NCI-H345 (cell line): ENCODE measurements at regions not wholly inside any gene's neighbourhood (a gene's known extent, or its start where the extent isn't known, plus 50 kb on each side); places are given as distances from the start of the nearest gene placed in this dataset.
A peak's percentile ranks its signal among the peaks of the same experiment; 100 is the strongest.
"Not testable (repeated sequence)": the region's sequence is repeated elsewhere in the genome, so short reads cannot be mapped to it uniquely, and the experiment has no call there.

Experiments used
- DNase-seq: peaks from one replicate; lab custom pipeline; 2025; lab: John Stamatoyannopoulos, UW

DNA sequence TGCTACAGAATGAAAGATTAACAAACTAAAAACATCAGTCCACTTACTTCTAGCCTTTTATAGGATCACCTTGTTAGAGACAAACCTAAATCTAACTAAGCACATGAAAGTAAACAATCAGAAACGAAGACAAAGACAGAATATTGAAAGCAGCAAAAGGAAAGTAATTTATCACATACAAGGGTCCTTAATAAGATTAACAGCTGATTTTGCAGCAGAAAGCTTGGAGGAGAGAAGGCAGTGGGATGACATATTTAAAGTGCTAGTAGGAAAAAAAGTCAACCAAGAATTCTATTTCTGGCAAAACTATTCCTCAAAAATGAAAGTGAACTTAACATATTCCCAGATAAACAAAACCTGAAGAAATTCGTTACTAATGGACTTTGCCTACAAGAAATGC, 286.4 kb downstream of the RWDD3 start:
- DNase-seq, result no peak

DNA sequence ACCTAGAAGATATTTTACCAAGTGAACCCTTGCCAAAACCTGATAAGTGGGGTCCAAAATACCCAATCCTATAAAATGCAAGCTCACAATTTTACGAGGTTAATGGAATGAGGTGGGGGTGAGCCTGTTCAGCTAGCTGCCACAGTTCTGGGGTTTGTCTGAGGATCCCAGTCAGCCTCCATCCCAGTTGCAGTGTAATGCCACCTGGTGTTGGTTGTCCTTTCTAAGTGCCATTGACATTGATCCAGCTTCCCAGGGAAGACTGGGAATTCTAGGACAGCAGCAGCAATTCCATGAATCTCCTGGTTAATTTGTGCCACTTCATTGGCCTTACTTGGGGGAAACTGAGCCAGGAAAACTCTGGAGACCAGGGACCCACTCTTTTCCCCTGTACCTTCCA, 298.3 kb downstream of the RWDD3 start:
- no peak for DNase-seq

GRCh38 chr1:95534985-95535384, 301.0 kb downstream of the RWDD3 start:
- DNase-seq, result no peak

- no peak for DNase-seq
Measured at GRCh38 chr1:95535614-95536013, 301.6 kb downstream of the RWDD3 start.

DNA sequence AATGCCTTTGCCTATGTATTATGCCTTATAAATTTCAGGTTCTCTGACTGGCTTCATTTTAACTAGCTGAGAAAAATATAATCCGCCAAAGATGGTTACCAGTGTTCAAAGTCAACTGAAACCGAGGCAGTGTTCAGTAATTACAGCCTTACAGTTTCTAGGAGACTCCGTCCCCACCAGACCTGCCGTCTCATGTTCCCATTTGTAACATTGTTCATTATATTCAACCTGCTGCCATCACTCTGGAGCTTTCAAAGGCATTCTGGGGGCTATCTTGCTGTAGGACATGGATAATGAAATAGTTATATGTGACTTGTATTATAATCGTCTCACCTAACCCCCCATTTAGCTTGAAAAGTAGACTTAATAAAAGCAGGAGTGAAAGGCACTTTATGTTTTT, 302.5 kb downstream of the RWDD3 start:
- DNase-seq, result no peak

DNA sequence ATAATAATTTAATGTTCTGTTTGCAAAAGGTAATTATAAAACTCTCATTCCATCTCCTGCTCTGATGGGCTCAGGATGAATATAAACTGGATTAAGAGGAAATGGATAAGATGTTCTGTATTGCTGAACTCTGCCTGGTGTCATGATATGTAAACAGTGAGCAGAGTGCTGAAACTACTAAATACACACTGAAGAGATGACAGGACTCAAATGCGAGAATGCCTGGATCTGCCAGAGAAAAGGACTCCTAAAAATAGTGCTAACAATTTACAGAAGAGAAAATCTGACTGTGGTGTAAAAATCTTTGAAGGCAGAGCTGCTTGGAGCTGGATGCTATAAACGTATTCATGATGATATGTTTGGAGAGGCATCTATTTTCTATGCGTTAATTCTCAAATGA, 303.2 kb downstream of the RWDD3 start:
- no peak for DNase-seq

DNA sequence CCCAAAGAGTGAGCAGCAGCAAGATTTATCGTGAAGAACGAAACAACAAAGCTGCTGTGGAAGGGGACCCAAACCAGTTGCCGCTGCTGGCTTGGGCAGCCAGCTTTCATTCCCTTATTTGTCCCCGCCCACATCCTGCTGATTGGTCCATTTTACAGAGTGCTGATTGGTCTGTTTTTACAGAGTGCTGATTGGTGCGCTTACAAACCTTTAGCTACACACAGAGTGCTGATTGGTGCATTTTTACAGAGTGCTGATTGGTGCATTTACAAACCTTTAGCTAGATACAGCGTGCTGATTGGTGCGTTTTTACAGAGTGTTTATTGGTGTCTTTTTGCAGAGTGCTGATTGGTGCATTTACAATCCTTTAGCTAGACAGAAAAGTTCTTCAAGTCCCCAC, 304.2 kb downstream of the RWDD3 start:
- DNase-seq, result not testable (repeated sequence)

DNA sequence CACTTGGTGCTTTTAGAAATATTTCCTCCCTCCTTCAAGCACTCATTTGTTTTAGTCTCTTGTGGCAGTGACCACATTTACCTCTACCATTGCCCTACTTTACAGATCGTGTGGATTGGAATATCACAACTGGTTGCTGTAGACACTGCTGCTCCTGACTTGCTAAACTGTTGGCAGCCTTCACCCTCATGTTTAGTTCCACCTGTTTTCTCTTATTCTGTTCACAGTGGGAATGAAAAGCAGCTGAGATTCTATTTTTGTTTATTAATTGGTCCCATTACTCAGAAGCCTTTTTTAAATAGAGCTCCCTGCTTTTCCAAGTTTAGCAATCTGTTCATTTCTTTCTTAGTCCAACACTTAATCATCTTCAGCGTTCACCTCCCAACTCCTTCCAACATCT, 308.9 kb downstream of the RWDD3 start:
- DNase-seq, result no peak

DNA sequence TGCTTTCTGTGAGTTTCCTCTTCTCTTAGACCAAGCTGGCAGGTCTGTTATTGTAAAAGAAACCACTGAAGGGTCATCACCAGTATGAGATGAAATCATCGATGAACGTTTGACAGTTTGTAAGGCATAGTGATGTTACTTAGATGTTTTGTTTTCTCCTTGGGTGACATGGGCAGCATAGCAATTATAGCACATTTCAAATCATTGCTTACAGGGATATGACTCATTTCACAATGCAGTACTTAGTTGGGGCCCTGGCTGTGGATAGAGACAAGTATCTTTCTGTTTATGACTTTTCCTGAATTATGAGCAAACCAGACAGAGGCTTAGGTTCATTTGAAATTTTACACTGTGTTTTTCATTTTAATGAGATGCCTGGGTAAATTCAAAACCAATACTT, 313.0 kb downstream of the RWDD3 start:
- DNase-seq, result no peak

- DNase-seq, result no peak
Measured at GRCh38 chr1:95548211-95548610, 314.2 kb downstream of the RWDD3 start.

DNA sequence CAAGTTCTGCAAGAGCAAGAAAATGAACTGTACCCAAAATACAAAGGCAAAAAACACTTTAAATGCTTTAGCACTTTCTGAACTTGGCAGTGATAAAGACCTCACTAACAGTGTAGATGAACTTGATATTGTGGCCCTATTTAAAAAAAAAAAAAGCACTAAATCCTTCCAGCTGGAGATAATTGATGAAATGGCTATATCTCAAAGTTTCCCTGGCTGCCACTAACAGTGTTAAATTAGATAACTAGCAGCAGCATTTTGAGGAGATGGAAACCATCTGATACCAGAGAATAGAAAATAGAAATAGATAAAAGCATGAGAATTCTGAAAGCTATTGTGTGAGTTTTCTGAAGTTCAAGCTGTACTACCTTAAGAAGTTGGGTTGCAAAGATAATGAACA, 317.2 kb downstream of the RWDD3 start:
- no peak for DNase-seq

GRCh38 chr1:95553595-95553994, 319.6 kb downstream of the RWDD3 start:
- DNase-seq, result no peak

DNA sequence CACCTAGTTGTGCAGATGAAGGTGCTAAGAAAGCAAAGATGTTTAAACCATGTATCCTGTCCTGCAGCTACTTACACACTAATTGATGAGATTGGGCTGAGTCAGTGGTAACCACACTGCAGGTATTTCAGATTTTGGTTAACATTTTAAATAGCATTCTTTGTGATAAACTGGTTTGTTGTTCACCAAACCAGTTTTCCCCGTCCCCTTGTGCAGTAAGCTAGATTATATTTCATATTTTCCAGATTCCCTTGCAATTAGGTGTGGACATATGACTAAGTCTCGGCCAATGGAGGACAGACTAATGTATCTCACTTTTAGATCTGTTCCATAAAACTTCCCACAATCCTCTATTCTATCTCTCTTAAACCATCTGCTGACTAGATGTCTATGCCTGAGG, 320.4 kb downstream of the RWDD3 start:
- DNase-seq, result no peak

DNA sequence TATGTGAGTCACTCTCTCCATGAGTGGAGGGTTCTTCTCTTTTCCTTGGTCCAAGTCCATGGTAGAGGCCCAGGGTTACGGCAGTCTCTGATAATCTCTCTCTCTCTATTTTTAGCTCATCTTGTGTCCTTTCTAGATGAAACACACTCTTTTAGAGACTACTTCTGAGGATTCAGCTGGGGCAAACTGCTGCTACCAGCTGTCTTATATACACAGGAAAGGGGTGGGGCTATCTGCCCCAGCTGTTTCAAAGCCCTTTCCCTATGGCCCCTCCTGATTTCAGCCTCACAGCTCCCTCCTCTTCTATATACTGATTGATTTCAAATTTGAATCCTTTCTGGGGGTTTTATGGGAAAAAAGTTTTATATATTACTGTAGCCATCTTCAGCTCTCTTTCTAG, 324.8 kb downstream of the RWDD3 start:
- no peak for DNase-seq

DNA sequence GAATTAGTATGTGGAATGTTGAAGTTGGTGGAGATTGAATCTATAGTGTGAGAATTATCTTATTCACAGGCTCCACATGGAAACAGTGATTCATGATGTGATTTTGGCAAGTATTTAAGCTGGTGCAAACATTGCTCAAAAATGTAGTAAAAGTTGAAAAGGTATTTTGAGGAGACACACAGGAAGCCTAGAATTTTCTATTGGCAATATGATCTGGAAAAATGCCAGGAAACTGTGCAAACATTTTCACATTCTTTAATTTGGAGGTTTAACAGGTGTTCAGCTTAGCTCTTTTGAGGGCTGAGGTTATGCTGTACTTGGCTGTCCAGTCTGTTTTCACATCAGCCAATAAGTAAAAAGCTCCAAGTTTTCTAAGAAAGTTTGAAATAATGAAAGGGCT, 327.3 kb downstream of the RWDD3 start:
- no peak for DNase-seq

DNA sequence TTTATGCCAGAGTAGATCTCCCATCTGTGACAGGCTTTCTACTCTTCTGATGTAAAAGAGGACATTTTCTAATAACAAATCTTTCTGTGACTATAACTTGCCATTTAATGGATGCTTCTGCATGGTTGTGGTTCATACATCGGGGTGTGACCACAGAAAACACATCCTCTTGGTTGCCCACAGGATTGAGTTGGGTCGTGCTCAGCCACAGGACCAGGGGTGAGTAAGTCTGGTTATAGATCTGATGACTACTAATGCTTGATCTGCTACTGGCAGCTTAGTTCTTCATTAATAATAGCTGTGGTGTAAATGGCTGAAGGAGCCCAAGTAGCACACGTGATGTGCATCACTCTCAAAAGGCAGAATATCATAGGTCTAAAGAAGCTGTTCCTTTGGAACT, 328.2 kb downstream of the RWDD3 start:
- no peak for DNase-seq

- DNase-seq, result no peak
Measured at GRCh38 chr1:95572002-95572401, 338.0 kb downstream of the RWDD3 start.

GRCh38 chr1:95572962-95573361, 339.0 kb downstream of the RWDD3 start:
- DNase-seq, result no peak

DNA sequence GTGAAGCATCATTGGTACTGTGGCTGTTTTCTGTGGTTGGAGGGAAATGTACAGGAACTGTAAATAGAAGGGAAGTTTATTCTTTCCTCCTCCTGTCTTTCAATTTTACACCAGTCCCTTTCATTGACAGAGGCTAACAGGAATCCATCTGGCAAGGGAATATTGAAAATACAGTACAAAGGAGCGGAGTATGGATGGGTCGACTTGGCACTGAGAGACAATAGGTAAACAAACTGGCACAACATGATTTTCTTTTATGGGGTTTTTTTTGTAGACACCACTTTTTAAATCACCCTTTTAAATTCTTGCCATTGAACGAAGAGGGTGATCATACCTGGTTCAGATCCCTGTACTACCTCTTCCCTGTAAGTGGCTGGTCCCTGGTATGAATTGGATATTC, 341.3 kb downstream of the RWDD3 start:
- peak; percentile 6 for DNase-seq

DNA sequence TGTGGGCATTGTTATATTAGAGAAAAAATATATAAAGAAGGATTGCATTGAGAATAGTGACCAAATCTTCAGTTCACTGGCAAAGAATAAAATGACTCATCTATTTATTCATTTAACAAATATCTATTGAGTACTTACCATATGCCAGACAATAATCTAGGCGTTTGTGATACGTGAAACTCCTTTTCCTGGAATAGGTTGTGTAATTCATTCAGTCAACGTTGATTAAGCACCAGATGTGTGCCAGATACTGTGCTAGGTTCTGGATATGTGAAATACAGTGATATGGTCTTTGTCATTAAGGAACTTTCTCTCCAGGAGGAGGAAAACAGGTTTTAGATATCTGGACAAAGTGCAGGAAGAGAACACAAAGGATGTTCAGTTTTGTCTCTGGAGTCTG, 344.5 kb downstream of the RWDD3 start:
- no peak for DNase-seq

DNA sequence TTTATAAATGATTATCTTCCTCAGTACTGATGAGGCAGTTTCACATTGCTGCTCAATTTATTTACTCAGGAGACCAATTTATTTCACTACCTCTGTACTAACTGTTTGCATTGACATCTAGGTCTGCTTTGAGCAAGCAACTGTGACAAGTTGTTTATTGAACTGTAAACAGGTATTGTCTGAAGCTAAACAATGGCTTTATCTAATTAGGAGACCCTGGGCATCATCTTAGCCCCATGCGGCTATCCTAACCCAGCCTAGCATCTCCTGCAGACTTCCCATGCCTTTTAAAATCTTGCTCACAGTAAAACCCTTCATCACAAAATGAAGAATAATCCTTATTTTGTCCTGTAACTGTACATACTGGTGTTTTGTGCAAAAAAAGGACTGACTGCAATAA, 348.2 kb downstream of the RWDD3 start:
- DNase-seq, result peak; percentile 20

DNA sequence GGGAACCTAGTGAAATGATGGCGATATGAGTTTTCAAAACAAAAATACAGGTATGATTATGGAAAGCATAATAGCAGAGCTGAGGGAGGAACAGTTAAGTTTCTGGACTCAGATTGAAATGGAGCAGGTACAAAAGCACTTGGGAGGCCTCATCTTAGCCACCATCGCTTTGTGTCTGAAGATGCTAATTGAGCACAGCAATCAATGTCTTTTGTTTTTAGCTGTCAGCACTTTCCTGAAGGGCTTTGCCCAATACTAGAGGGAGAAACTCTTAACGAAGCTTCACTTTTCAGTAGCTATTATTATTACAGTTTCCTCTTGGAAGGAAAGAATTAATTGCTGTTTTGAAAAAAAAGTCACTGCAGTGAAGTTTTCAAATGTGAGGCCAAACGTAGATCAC, 348.7 kb downstream of the RWDD3 start:
- DNase-seq, result no peak

DNA sequence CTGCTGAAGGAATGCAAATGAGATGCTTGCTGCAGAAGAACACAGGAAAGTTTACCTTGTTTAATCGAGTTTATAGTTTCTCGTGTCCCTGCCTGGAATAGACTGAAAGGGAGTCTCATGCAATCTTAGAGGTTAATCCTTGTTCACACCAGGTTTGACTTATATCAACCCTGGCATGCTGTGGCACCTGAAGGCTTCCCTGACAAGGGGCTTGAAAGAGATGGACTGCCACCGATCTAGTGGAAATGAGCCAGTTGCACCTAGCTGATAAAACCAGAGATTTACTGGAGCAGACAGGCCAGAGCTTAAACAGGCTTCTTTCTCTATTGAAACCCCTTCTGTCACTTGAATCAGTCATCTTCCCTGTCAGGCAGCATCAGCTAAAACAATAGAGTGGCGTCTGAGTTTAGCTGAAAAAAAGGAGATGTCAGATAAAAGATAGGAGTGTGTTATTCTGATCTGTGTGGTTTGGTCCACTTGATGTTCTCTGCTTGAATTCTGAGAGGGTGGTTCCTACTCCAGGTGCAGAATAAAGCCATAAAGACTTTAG, 349.7 kb downstream of the RWDD3 start:
- peak; percentile 25 for DNase-seq

GRCh38 chr1:95584315-95584714, 350.3 kb downstream of the RWDD3 start:
- peak; percentile 11 for DNase-seq

DNA sequence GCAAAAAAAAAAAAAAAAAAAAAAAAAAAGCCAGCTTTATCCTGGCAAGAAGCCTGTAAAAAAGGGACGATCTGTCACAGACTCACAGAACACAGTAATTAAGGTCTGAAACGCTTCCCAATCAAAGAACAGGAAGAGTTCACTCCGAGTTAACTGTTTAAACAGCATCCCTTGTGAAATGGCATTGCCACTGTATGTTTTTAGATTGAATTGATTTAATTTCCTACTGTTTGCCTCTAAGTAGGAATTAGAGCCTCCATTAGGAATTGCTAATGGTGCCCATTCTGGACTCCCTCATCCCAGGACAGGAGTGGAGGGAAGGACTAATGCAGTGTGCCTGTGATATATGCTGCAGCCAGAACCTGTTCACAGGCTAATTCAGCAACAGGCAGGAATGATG, 370.8 kb downstream of the RWDD3 start:
- no peak for DNase-seq
